Fibroblast of lung (primary cell): ENCODE measurements at regions not wholly inside any gene's neighbourhood (a gene's known extent, or its start where the extent isn't known, plus 50 kb on each side); places are given as distances from the start of the nearest gene placed in this dataset.
A peak's percentile ranks its signal among the peaks of the same experiment; 100 is the strongest.

Source experiments
- DNase-seq, 2 donors: peaks; one replicate each; pipeline versions ENCODE4 v3.0.0 to v3.0.0-alpha.2; 2010; ENCODE audit warnings: low read depth in 2 of 2
- H2AFZ ChIP-seq: 2 replicates; pipeline ENCODE4 v1.5.1; 2012; ENCODE audit warnings: low read length, control low read depth, inconsistent platforms
- H3K27ac ChIP-seq: 2 replicates; pipeline ENCODE4 v1.5.1; 2011; ENCODE audit warnings: low read length, control low read depth; ENCODE audit not compliant: insufficient read depth
- H3K27me3 ChIP-seq: 2 replicates; pipeline ENCODE4 v1.5.1; 2011; ENCODE audit warnings: mild to moderate bottlenecking, low read length; ENCODE audit not compliant: control insufficient read depth, insufficient read depth
- H3K36me3 ChIP-seq: 2 replicates; pipeline ENCODE4 v1.5.1; 2011; ENCODE audit warnings: low read length; ENCODE audit not compliant: control insufficient read depth, insufficient read depth
- H3K4me1 ChIP-seq: 2 replicates; pipeline ENCODE4 v1.5.1; 2011; ENCODE audit warnings: low read length; ENCODE audit not compliant: control insufficient read depth, insufficient read depth; ENCODE audit errors: extremely low read depth
- H3K4me2 ChIP-seq: 2 replicates; pipeline ENCODE4 v1.5.1; 2011; ENCODE audit warnings: low read length, control low read depth; ENCODE audit not compliant: insufficient read depth; ENCODE audit errors: extremely low read depth
- H3K4me3 ChIP-seq, 4 experiments: fragments of 200-600 bp in 1 of 4; sonication (generic) in 1 of 4; replicated peaks in 1 of 4; 2 replicates each; pipeline ENCODE4 v1.5.1; 2011 to 2016; ENCODE audit warnings: low read length in 4 of 4, low read depth in 3 of 4, mild to moderate bottlenecking in 3 of 4, control low read depth in 2 of 4, inconsistent platforms in 1 of 4, mixed read lengths in 1 of 4; ENCODE audit not compliant: insufficient read depth in 1 of 4; ENCODE audit errors: control extremely low read depth in 1 of 4
- H3K79me2 ChIP-seq: 2 replicates; pipeline ENCODE4 v1.5.1; 2012; ENCODE audit warnings: mild to moderate bottlenecking, low read length, inconsistent platforms; ENCODE audit not compliant: control insufficient read depth, insufficient read depth
- H3K9ac ChIP-seq: 2 replicates; pipeline ENCODE4 v1.5.1; 2011; ENCODE audit warnings: mild to moderate bottlenecking, low read length, control low read depth; ENCODE audit not compliant: insufficient read depth
- H3K9me3 ChIP-seq: 2 replicates; pipeline ENCODE4 v1.5.1; 2012; ENCODE audit warnings: low read depth, low read length; ENCODE audit not compliant: control insufficient read depth, insufficient read depth
- H4K20me1 ChIP-seq: 2 replicates; pipeline ENCODE4 v1.5.1; 2011; ENCODE audit warnings: low read length; ENCODE audit not compliant: control insufficient read depth, insufficient read depth; ENCODE audit errors: extremely low read depth
- CTCF ChIP-seq, 2 donors: IDR thresholded peaks in 1 of 2; conservative IDR thresholded peaks in 1 of 2; 1 replicate in 1 of 2; 2 replicates in 1 of 2; pipeline ENCODE4 v1.5.1; 2011 to 2012; ENCODE audit warnings: low read length in 2 of 2, control low read depth in 1 of 2, inconsistent platforms in 1 of 2, low read depth in 1 of 2, mild to moderate bottlenecking in 1 of 2
- EZH2 ChIP-seq: IDR thresholded peaks from 2 replicates; pipeline ENCODE4 v1.5.1; 2012; ENCODE audit warnings: low read length, control low read depth, mild to moderate bottlenecking; ENCODE audit errors: missing control alignments

GRCh38 chr2:6429210-6429986, 436.3 kb downstream of the CMPK2 start:
- no peaks in the 10 kb centered on the region for H3K79me2 ChIP-seq
- H3K27ac ChIP-seq, result no peak overlapping the region
- no peak overlapping the region for H3K4me3 ChIP-seq
- H4K20me1 ChIP-seq, result no peaks in the 10 kb centered on the region
- H3K4me2 ChIP-seq, result no peak overlapping the region
- no peaks in the 10 kb centered on the region for H3K27me3 ChIP-seq
- no peak for DNase-seq
- H3K36me3 ChIP-seq, result no peaks in the 10 kb centered on the region
- H3K4me1 ChIP-seq, result no peaks in the 10 kb centered on the region
- TF ChIP-seq EZH2 (no peak), CTCF (conservative IDR thresholded peaks at IDR 0.05 in 1 of 2, IDR thresholded peaks at IDR 0.05 in 1 of 2; ENCODE audit: low read depth in 1 of 2, low read length in 2 of 2) (no peak)
- no peaks in the 10 kb centered on the region for H3K9me3 ChIP-seq
- H3K9ac ChIP-seq, result no peak overlapping the region
- no peak overlapping the region for H2AFZ ChIP-seq

GRCh38 chr2:6434438-6434837, 431.3 kb downstream of the CMPK2 start:
- no peaks in the 10 kb centered on the region for H3K4me1 ChIP-seq
- no peak overlapping the region for H3K27ac ChIP-seq
- no peak overlapping the region for H3K4me2 ChIP-seq
- no peak for TF ChIP-seq EZH2
- no peak for TF ChIP-seq CTCF (conservative IDR thresholded peaks at IDR 0.05 in 1 of 2, IDR thresholded peaks at IDR 0.05 in 1 of 2; ENCODE audit: low read depth in 1 of 2, low read length in 2 of 2)
- H3K9ac ChIP-seq, result no peak overlapping the region
- no peak overlapping the region for H2AFZ ChIP-seq
- DNase-seq, result no peak
- H3K27me3 ChIP-seq, result no peaks in the 10 kb centered on the region
- H3K79me2 ChIP-seq, result no peaks in the 10 kb centered on the region
- no peaks in the 10 kb centered on the region for H3K9me3 ChIP-seq
- no peaks in the 10 kb centered on the region for H3K36me3 ChIP-seq
- H3K4me3 ChIP-seq, result no peak overlapping the region
- H4K20me1 ChIP-seq, result no peaks in the 10 kb centered on the region

- no peaks in the 10 kb centered on the region for H4K20me1 ChIP-seq
- no peak overlapping the region for H3K4me3 ChIP-seq
- H2AFZ ChIP-seq, result no peak overlapping the region
- no peaks in the 10 kb centered on the region for H3K4me1 ChIP-seq
- no peaks in the 10 kb centered on the region for H3K27me3 ChIP-seq
- H3K9ac ChIP-seq, result no peak overlapping the region
- H3K27ac ChIP-seq, result no peak overlapping the region
- no peaks in the 10 kb centered on the region for H3K9me3 ChIP-seq
- H3K36me3 ChIP-seq, result no peaks in the 10 kb centered on the region
- DNase-seq, result peak; percentile 25 to 76
- no peak overlapping the region for H3K4me2 ChIP-seq
- H3K79me2 ChIP-seq, result no peaks in the 10 kb centered on the region
- TF ChIP-seq EZH2 (no peak), CTCF (conservative IDR thresholded peaks at IDR 0.05 in 1 of 2, IDR thresholded peaks at IDR 0.05 in 1 of 2; ENCODE audit: low read depth in 1 of 2, low read length in 2 of 2) (no peak)
Measured at GRCh38 chr2:6441800-6442199, 423.9 kb downstream of the CMPK2 start.
